D721Med (cell line): ENCODE measurements at regions not wholly inside any gene's neighbourhood (a gene's known extent, or its start where the extent isn't known, plus 50 kb on each side); places are given as distances from the start of the nearest gene placed in this dataset.

Source experiments
- DNase-seq: peaks from one replicate; pipeline ENCODE4 v3.0.0; 2011; ENCODE audit warnings: low spot score; ENCODE audit not compliant: insufficient read length
- FAIRE-seq: peaks from 2 replicates; lab custom pipeline; 2011; peaks lifted over from hg19 to GRCh38; lab: Jason Lieb, UNC
- TF ChIP-seq, protein P1 (sequence below): IDR thresholded peaks from 2 replicates; pipeline ENCODE4 v1.5.1; 2012; ENCODE audit warnings: mild to moderate bottlenecking, control low read depth; ENCODE audit not compliant: insufficient read depth; ENCODE audit errors: missing control alignments

DNA sequence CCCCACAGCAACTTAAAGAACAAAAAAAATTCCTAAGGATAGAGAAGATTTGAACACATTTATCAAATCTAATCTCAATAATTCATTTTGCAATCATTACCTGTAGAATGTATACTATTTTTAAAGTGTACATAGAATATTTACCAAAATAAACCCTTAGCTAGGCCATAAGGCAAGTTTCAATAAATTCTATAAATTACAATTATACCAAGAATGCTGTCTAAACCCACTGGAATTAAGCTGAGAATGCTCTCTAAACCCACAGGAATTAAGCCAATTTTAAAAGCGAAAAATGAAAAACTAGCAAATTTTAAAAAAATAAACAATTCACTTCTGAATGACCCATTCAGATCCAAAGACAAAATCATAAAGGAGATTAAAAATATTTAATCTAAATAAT lies 540.4 kb upstream of the NBEA start:
- TF ChIP-seq, protein P1, sequence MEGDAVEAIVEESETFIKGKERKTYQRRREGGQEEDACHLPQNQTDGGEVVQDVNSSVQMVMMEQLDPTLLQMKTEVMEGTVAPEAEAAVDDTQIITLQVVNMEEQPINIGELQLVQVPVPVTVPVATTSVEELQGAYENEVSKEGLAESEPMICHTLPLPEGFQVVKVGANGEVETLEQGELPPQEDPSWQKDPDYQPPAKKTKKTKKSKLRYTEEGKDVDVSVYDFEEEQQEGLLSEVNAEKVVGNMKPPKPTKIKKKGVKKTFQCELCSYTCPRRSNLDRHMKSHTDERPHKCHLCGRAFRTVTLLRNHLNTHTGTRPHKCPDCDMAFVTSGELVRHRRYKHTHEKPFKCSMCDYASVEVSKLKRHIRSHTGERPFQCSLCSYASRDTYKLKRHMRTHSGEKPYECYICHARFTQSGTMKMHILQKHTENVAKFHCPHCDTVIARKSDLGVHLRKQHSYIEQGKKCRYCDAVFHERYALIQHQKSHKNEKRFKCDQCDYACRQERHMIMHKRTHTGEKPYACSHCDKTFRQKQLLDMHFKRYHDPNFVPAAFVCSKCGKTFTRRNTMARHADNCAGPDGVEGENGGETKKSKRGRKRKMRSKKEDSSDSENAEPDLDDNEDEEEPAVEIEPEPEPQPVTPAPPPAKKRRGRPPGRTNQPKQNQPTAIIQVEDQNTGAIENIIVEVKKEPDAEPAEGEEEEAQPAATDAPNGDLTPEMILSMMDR = no peak
- no peak for FAIRE-seq

GRCh38 chr13:34405410-34406181 lies 536.5 kb upstream of the NBEA start:
- no peak for FAIRE-seq
- no peak for DNase-seq
- TF ChIP-seq, protein P1 = no peak

More for the DNA sequence above, 540.4 kb upstream of the NBEA start:
- no peak for DNase-seq

GRCh38 chr13:34408640-34409039 lies 533.4 kb upstream of the NBEA start:
- no peak for DNase-seq

DNA sequence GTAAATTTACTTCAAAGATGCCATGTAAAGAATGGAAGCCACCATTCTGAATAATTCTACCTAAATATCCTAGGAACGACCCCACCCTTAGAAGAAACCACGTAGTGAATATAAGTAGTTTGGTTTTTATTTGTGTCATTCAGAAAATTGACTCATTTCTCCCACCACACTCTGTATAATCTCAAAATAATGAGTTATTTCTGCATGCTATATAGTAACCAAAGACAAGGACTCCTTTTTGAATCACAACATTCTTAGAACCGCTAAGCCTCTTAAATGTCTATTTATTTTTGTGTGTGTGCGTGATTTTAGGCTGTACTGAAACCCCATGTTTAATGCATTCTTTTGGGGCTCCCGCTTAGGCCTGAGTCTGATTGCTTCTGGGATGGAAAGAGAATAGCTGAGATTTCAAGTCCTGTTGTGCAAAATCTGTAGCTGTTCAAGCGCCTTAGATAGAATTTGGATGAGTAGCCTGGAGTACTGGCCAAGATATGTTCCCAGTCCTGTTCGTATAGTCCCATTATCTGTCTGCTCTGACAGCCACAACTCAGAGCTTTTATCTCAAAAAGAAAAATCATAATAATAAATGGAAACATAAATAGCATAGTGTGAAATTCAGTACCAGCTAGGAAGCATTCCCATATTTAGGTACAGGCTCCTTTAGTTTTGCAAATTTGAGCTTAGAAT lies 532.4 kb upstream of the NBEA start:
- FAIRE-seq (no peak), DNase-seq (no peak)
- TF ChIP-seq, protein P1 = no peak

More at GRCh38 chr13:34408640-34409039, 533.4 kb upstream of the NBEA start:
- FAIRE-seq = no peak
- TF ChIP-seq, protein P1 = no peak

- FAIRE-seq (no peak), DNase-seq (no peak)
- TF ChIP-seq, protein P1 = no peak
These were observed 531.4 kb upstream of the NBEA start for GRCh38 chr13:34410678-34411077.

GRCh38 chr13:34411177-34411576 lies 530.9 kb upstream of the NBEA start:
- TF ChIP-seq, protein P1 = no peak
- no peak for FAIRE-seq
- DNase-seq = no peak

GRCh38 chr13:34411894-34412293 lies 530.2 kb upstream of the NBEA start:
- FAIRE-seq (no peak), DNase-seq (no peak)
- TF ChIP-seq, protein P1 = no peak
